SIG-M5 treated with dmso at 0.1 percent for 504 hours (cell line): ENCODE measurements at regions not wholly inside any gene's neighbourhood (a gene's known extent, or its start where the extent isn't known, plus 50 kb on each side); places are given as distances from the start of the nearest gene placed in this dataset.
"Not testable (repeated sequence)": the region's sequence is repeated elsewhere in the genome, so short reads cannot be mapped to it uniquely, and the experiment has no call there.

Experiments used
- DNase-seq: peaks from one replicate; lab custom pipeline; 2025; ENCODE audit not compliant: unreplicated experiment; lab: John Stamatoyannopoulos, UW

- no peak for DNase-seq
These were observed 578.6 kb downstream of the RFPL4B start for GRCh38 chr6:112925702-112926101.

- DNase-seq, result no peak
These were observed 580.7 kb downstream of the RFPL4B start for GRCh38 chr6:112927641-112928320.

- DNase-seq, result no peak
These were observed 582.5 kb downstream of the RFPL4B start for GRCh38 chr6:112929641-112930040.

GRCh38 chr6:112931832-112932231 is 584.7 kb downstream of the RFPL4B start:
- DNase-seq, result no peak

- no peak for DNase-seq
These were observed 586.8 kb downstream of the RFPL4B start for GRCh38 chr6:112933947-112934346.

GRCh38 chr6:112934433-112935327 is 587.5 kb downstream of the RFPL4B start:
- no peak for DNase-seq

GRCh38 chr6:112935402-112936078 is 588.4 kb downstream of the RFPL4B start:
- no peak for DNase-seq

GRCh38 chr6:112936079-112936472 is 588.9 kb downstream of the RFPL4B start:
- DNase-seq, result no peak

- DNase-seq, result no peak
These were observed 589.4 kb downstream of the RFPL4B start for GRCh38 chr6:112936504-112936903.

- DNase-seq, result not testable (repeated sequence)
These were observed 590.6 kb downstream of the RFPL4B start for GRCh38 chr6:112937690-112938089.

- no peak for DNase-seq
These were observed 591.5 kb downstream of the RFPL4B start for GRCh38 chr6:112938650-112939049.

- DNase-seq, result no peak
These were observed 592.4 kb downstream of the RFPL4B start for GRCh38 chr6:112939563-112939962.

GRCh38 chr6:112941613-112942012 is 594.5 kb downstream of the RFPL4B start:
- DNase-seq, result no peak

- DNase-seq, result no peak
These were observed 598.9 kb downstream of the RFPL4B start for GRCh38 chr6:112946051-112946450.

GRCh38 chr6:112947507-112947906 is 600.4 kb downstream of the RFPL4B start:
- no peak for DNase-seq

- DNase-seq, result no peak
These were observed 604.7 kb downstream of the RFPL4B start for GRCh38 chr6:112951829-112952228.

- DNase-seq, result not testable (repeated sequence)
These were observed 608.6 kb downstream of the RFPL4B start for GRCh38 chr6:112955743-112956142.

GRCh38 chr6:112956696-112957535 is 609.8 kb downstream of the RFPL4B start:
- DNase-seq, result no peak

GRCh38 chr6:112957536-112957916 is 610.4 kb downstream of the RFPL4B start:
- no peak for DNase-seq

- not testable (repeated sequence) for DNase-seq
These were observed 613.0 kb downstream of the RFPL4B start for GRCh38 chr6:112960130-112960529.

- DNase-seq, result no peak
These were observed 620.8 kb downstream of the RFPL4B start for GRCh38 chr6:112967974-112968373.
